ENCODE measurements at regions not wholly inside any gene's neighbourhood (a gene's known extent, or its start where the extent isn't known, plus 50 kb on each side); places are given as distances from the start of the nearest gene placed in this dataset.
"Not testable (repeated sequence)": the region's sequence is repeated elsewhere in the genome, so short reads cannot be mapped to it uniquely, and the experiment has no call there.

DNA sequence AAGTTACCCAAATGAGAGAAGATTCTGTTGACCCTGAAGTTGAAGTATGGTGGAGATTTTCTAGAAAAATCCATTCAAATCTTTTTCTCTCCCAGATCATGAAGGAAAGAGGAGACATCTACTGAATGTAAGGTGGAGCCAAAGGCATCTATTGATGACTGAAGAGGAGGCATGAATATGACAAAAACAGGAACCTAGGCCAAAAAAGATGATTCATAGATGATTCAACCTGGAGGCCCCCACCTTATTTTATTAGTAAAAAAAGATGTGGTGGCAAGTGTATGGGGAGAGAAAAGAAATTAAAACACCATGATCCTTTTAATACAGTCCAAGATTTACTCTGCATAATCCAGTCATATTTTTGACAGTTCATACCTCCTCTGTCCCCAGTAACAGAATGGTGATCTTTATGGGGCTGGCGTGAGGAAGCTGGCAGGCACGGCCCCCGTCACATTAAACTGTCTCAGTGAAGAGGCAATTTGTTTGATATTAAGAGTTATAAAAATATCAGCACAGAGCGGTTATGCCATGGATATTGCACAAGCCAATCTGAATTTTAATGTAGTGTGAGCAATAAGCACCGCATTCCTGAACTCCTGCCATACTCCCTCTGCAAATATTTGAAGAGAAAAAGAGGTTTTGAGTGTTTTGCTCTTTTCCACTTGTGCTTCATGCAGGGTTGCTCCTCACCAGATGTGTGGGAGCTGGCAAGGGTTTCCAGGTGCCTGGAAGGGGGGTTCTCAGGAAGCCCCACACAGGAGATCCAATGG lies 94.4 kb downstream of the TRIM43 start:
- DNase-seq (ENCODE audit: low spot score): not testable (repeated sequence)

DNA sequence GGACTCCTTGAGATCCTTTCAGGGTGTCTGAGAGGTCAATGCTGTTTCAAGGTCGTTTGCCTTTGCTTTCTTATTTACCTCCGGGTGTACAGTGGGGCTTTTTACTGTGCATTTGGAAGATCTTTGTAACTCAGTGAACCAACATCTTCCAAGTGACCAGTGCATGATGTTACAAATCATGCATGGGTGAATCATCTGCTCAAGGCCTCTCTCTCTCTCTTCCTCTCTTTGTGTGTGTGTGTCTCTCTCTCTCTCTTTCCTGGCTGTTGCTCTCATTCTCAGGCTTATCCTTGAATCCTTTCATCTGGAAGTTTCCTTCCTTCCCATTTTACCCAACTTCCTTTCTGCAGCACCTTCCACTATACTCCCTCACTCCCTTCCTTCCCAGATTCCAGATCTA lies 96.1 kb downstream of the TRIM43 start:
- not testable (repeated sequence) for DNase-seq (ENCODE audit: low spot score)

DNA sequence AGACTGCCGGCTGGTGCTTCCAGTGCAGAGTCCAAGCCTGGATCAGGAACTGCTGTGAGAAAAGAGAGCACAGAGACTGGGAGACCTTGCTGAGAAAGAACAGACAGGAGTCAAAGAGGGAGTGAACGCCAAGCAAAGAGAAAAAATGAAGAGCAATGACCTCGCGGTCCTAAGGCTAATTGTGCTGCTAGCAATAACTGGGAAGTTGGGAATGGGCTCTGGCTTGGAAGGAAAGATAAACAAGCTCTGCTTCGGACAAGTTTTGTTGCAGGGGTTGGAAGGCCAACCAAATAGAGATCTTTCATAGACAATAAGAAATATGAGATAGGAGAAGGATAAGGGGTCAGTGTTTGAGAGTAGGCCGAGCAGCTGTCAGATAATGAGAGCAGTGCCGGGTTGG lies 99.4 kb downstream of the TRIM43 start:
- not testable (repeated sequence) for DNase-seq (ENCODE audit: low spot score)

DNA sequence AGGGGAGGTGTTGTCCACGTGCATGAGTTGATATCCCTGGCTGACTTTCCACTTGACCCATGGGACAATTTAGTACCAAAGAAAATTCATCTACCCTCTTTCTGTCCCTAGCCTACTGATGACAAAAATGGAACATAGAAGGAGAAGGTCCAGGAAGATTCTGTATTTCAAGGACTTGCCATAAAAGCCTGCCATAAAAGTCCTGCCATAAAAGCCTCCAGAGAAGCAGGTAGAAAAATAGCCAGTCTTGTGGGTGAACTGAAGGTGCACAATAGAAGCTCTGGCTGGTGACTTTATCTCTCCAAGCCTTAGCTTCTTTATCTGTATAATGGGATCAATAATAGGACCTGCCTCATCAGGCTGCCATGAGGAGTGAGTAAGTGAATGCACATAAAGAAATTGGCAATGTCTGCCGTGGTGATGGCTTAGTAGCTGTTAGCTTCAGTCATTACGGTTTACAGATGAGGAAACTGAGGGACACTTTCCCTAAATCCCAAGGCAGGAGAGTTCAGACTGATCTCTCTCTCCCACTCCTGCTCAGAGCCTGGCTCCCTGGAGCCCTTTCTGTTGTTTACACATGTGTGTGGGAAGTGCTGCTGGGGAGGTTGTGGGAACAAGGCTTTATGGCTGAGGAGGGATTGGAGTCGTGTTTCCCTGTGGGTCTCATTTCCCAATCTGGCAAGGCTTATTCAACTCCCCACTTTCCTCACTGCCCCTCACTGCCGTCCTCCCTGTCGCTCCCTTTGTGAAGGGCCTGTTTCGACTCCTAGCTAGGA lies 101.5 kb downstream of the TRIM43 start:
- not testable (repeated sequence) for DNase-seq (ENCODE audit: low spot score)

DNA sequence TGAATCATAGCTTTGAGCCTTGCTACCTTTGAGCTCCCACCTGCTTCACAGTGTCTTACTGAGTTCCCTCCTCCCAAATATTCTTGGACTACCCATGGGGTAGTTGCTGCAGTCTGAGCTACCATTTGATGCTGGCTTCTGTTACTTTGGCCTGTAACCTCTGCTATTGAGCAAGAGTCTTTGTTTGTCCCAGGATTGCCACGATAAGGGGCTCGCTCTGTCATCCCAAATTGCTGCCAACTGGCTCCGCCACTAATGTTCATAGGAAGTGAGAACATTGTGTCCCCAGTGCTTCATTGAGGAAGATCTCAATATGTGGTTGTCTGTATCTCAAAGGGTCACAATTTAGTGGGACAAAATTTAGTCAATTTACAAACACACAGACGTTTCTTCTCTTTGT lies 103.8 kb downstream of the TRIM43 start:
- DNase-seq (ENCODE audit: low spot score): no peak

DNA sequence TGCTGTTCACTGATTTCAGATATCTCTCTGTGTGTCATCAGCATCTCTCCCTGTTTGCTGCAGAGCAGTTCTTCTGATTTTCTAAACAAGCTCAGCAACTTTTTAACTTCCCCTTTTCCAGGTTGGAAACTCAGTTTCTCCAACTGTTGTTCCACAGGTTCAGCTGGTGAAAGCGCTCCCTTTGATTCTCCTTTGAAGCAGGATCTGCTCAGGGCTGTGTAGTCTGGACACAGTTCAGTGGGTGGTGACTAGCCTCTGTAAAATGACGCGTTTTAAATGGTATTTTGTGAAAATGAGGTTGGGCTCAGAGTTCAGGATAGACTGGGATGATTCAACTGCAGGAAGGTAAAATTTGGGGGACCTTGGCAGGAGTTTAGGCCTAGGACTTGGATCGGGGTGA lies 106.3 kb downstream of the TRIM43 start:
- no peak for DNase-seq (ENCODE audit: low spot score)

DNA sequence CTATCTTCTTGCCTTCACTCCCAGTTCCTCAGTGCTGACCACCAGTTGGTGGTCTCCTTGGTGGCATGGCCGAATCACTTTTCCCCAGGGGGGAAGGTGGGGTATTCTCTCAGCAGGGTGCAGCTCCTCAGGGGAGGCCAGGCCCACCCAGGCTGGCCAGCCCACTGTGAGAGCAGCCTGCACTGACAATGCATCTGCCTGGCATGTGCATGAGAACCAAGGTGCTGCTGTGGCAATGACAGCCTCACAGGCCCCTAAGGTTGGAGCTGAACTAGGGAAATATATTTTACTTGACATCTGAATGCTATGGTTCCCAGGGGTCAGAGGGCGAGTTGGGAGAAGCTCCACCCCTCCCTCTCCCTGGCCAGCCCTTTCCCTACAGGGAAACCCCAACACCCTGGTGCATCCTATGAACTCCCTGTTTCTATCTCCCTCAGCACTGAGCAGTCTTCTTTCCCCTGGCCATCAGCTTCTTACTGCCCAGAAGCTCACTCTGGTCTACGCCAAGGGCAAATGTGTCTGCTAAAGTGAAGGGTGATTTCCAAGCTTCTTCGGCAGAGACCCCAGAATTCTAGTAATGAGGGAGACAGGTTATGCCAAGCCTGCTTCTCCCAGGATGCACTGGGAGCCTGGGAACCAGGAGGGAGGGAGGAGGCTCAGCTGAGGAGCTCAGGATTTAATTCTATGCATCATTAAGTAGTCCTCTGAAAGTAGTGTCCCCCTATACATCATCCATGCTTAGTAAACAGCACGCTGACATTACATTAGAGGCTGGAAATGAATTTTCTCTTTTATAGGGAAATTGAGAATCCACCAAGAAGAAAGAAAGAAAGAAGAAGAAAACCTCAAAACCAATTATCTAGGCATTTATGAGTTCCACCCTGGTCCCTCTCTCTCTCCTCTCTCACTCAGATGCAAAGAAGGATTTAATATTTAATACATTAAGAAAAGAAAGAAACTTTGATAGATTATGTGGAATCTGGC lies 107.7 kb downstream of the TRIM43 start:
- not testable (repeated sequence) for DNase-seq (ENCODE audit: low spot score)

DNA sequence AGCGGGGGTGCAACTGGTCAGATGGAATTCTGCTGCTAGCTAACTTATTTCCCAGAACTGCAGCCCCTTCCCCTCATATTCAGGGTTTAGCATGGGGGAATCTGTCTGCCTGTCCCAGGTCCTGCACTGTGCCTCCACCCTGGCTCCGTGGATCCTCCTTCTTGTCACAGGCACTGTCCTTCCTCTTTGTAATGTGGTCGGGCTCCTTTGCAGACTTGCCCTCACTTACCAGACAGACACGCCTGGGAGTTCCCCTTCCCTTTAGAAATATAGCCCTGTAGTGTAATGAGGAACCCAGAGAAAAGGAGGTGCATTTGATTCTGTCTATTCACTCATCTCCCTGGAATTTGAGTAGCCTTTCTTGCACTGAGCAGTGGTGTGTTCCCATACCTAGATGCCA lies 108.7 kb downstream of the TRIM43 start:
- DNase-seq (ENCODE audit: low spot score): no peak

DNA sequence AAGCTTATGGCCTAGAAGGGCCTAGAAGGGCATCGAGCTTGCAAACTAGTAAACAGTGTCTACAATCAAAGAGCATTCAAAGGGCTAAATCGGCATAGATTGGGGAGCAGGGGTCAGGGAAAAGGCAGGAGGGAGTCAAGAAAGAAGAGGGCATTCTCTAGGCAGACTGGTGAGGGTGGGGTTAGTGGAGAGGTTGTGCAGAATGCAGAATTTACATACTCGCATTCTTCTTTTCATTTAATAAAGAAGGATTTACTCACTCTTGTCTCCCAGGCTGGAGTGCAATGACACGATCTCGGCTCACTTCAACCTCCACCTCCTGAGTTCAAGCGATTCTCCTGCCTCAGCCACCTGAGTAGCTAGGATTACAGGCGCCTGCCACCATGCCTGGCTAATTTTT lies 110.7 kb downstream of the TRIM43 start:
- DNase-seq (ENCODE audit: low spot score): no peak

DNA sequence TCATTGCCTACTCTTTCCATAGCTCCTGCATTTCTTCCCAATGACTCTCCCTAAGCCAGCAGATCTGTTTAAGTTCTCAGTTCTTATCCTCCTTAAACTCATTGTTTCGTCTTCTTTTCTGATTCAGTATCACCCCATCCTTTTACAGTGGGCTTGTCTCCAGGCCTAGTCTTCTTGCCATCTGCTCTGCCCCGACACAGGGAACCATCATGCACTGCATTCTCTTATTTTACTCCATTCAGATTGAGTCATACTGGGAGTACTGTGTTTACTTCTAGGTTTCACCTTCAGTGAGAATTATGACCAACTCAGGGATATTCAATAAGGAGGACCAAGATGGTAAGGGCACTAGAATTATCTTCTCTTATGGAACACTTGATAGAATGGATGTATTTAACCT lies 115.4 kb downstream of the TRIM43 start:
- not testable (repeated sequence) for DNase-seq (ENCODE audit: low spot score)

DNA sequence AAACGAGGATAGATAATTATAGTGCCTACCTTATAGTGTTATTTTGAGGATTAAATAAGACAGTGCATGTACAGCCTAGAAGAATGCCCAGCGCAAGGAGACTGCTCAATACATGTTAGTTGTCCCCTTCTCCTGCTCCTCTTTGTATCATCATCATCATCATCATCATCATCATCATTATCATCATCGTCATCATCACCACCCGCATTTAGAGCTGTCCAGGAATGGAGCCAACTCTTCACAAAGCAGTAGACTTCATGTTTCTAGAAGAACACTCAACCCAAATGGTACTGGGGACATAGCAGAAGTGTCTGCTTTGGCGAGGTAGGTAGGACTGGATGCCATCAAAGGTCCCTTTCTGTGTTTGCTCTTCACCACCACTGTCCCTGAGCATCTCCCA lies 116.0 kb downstream of the TRIM43 start:
- DNase-seq (ENCODE audit: low spot score): no peak

DNA sequence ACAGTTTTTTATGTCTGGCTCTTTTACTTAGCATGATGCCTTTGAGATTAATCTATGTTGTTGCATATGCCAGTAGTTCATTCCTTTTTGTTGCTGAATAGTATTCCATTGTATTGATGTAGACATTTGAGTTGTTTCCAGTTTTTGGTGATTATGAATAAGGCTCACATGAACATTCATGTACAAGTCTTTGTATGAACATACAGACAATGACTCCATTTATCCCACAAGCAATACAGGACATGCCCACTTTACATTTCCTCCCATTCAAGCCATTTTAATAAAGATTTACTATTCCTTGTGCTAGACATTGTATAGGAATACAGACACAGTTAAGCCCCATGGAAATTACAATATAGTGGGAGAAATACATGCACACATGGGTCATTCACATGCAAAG lies 118.0 kb downstream of the TRIM43 start:
- no peak for DNase-seq (ENCODE audit: low spot score)

DNA sequence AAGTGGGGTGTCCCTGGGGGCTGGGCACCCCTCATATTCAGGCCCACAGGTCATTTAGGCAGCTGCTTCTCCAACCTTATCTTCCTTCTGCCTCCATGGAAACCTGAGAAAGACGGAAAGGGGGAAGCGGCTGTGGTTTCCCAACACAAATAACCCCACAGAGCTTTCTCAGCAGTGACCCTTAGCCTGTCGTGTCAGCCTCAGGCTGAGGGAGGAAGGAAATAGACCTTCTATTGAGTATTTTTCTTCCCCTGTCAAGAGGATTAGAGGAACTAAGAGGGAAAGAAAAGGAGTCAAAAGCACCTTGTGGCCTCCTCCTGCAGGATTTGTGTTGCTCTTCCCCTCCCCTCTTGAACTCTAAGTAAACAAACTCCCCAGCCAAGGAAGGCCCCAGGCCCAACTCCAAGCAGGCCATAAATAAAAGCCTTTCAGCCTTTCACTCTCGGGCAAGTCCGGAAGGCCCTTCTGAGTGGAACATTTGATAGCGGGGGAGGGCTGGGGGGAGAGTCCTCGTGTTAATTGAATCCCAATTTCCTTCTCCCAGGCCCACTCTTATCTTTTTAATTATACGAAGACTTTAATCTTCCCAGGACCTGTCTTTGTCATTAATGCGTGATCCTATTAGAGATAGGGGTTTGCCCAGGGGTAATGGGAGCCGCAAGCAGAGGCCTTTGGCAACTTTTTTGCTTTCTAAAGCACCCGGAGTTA lies 121.8 kb downstream of the TRIM43 start:
- not testable (repeated sequence) for DNase-seq (ENCODE audit: low spot score)

DNA sequence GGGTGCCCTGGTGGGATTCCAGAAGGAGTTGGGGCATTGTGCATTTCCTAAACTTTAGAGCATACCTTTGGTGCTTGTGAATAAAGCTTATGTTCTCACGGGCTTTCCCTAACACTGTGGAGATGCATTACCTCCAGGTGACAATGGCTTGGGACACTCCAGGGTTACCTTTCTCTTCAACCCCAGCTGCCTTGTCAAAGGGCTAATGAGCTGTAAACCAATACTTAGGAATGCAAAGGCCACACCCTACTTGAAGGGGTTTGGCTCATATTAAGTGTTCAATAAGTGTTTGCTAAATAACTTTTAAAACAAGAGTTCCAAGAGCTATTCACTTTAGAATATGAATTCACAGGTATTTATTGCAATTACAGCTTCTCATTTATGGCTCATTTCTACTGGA lies 122.6 kb downstream of the TRIM43 start:
- DNase-seq (ENCODE audit: low spot score): not testable (repeated sequence)

DNA sequence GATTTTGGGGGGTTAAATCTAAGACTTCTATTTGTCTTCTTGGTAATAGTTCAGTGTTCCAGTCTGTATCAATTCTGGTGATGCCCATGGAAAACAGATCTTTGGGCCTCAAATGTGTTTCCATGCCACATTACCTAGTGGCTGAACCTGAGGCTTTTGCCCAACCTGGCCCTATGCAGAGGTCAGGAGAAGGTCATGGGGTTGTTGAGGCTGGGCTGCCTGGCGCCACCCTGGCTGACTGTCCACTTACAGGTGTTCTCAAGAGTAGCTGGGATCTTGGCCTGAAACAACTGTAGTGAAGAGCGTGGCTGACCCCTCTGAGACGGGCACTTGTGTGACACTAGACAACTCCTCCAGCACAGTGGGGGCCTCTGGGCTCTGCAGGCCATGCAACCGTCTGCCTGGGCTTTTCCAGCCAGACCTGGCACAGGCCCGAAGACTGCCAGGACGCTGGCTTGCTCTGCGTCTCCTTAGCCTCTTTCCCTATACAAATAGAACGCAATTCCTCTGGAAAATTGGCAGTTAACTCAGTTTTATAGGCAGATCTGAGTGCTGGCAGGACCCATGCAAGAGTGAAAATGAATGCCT lies 127.8 kb downstream of the TRIM43 start:
- no peak for DNase-seq (ENCODE audit: low spot score)

DNA sequence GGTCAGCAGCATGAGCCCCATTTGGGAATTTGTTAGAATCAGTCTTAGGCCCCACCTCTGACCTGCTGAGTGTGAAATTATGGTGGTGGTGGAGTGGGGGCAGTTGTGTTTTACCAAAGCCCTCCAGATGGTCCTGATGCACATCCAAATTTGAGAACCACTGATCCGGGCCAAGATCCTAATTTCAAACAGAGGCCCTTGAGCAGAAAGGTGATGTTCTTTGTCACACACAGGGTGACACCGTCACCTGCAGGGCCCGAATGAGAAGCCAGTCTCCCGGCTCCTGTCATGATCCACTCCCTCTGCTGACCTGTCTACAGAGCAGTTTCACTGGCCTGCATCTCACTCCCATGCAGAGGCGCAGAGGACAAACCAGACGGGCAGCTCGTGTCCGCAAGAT lies 129.9 kb downstream of the TRIM43 start:
- no peak for DNase-seq (ENCODE audit: low spot score)

DNA sequence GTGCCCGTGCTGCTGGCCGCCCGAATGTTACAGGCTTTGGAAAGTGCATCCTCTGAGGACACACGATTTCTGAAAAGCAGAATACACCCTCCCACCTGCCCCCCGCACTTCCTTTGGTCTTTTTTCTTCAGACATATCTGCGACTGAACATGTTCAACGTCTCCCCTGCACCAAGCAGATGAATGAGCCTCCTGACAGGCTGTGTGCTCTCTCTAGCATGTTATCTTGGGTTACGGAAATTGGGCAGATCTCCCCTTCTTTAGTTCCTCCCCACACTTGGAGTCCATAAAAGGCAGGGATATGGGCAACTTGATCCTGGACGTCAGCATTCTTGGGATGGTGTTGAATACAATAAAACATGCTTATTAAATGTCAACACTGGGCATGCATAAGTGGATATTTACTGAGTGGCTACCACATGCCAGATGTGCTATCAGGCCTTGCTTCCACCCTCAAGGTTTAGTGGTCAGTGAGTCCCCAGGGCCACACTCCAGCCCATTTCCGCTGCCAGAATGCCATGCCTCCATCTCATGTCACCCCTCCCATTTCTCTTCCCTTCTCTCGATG lies 130.4 kb downstream of the TRIM43 start:
- DNase-seq (ENCODE audit: low spot score): no peak

DNA sequence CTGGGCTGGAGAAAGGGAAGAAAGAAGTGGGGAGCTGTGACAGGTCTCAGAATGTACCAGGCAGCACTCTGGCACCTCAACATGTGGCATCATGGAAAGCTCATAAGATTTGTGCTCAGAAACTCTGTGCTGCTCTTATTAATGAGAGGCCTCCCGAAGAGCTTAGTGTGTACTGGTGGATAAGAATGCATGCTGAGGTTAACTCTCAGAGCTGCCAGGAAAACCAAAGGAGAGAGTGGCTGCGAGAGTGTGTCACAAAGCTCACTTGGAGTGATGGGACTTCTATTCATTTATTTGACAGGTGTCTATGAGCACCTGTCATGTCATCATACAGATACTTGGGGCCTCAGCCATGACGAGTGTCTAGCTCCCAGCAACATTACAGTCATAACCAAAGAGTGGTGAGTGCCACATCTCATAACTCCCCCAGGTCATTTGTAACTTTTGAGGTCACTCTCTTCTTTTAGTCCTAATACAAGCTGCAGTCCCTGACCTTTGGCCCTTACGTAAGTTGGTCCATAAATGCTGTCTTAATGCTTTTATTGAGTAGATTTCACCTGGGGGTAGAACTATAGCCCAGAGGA lies 131.9 kb downstream of the TRIM43 start:
- DNase-seq (ENCODE audit: low spot score): not testable (repeated sequence)

DNA sequence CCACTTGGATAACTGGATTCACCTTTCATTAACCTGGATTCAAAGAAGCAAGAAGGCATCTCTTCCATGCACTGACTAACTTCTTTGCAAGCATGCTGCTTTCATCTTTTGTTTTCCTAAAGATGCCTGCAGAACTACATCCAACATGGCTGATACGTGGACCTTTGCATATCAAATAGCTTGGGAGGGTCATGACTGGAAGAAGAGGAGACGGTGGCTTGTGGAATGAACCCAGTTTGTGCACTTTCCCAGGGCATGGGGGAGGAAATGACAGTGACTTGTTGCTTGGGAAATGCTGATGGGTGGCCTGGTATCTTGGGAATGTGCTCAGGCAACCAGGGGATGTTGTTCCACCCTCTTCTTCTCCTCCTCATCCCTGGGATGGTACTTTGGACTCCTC lies 133.4 kb downstream of the TRIM43 start:
- DNase-seq (ENCODE audit: low spot score): not testable (repeated sequence)

DNA sequence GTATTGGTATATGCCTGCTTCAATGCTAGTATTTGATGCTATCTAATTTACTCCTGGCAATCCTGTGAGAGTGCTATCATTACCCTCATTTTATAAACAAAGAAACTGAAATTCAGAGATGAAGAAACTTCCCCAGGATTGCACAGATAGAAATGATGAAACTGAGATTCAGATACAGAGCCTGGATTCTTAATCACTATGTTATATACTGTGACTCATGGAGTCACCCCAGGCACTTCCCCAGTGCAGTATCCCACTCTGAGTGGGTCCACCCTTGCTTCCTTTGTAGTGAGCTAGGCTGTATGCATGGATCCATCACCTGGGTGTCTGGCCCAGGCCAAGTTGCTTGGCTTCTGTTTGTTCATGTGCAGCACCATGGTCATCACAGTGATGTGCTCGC lies 133.9 kb downstream of the TRIM43 start:
- not testable (repeated sequence) for DNase-seq (ENCODE audit: low spot score)

All from kidney capillary endothelial cell (primary cell).